ENCODE measurements at regions not wholly inside any gene's neighbourhood (a gene's known extent, or its start where the extent isn't known, plus 50 kb on each side); places are given as distances from the start of the nearest gene placed in this dataset.
"Not testable (repeated sequence)": the region's sequence is repeated elsewhere in the genome, so short reads cannot be mapped to it uniquely, and the experiment has no call there.

DNA sequence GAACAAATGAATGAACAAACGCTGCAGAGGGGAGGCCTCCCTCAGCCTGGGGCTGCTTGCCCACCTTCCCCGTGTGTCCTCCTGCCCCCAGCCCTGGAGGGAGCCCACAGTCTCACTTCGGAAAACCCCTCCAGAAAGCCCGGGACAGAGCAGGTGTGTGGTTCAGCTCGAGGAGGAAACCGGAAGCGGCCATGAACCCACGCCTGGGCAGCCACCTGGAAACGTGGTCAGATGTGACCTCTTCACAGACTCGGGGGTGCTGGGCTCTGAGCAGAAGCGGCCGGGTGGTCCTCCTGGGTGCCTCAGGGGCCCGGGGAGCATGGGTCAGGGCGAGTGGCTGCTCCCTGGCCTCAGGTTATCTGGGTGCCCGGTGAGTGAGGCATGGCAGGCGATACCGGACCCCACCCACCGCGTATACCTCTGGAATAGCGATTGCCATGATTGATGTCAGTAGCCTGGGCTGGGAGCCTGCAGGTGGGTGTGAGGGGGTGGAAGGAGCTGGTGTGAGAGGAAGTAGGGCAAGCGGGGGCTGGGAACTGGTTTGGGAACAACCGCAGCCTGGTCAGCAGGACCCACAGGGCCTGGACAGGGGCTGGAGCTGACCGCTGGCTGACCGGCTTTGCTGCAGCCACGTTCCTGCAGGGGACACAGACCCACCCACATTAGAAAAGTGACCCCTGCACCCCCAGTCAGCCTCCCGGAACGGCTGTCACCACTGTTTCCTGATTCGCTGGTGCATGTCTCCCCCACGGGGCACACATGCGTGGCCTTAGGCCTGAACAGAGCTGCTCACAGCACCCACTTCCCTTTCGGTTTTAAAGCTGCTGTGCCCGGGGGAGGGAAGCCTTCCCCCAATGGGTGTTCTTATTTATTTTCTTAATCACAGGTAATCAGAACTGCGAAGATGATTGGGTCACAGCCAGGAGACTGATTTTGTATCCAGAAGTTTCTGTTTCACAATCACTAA lies 5465.1 kb upstream of the TPTE start:
- not testable (repeated sequence) for H3K27me3 Mint-ChIP-seq; H3K9me3 Mint-ChIP-seq; H3K27ac Mint-ChIP-seq; H3K4me1 Mint-ChIP-seq (ENCODE audit: low read depth); H3K36me3 Mint-ChIP-seq (ENCODE audit: low read depth); H3K4me3 Mint-ChIP-seq

DNA sequence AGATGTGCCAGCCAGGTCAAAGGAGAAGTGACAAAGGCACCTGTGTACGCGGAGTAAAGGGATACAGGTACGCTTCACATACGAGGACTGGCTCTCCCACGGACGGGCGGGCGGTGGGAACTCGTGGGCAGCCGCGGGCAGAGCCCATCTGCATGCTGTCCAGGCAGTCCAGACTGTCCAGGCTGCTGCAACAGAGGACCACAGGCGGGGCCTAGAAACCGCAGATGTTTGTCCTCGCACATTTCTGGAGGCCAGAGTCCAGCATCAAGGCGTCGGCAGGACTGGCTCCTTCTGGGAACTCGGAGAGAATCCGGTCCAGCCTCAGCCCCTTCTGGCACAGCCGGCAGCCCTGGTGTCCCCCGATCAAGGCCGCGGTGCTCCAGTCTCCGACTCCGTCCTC lies 5464.3 kb upstream of the TPTE start:
- H3K4me1 Mint-ChIP-seq (ENCODE audit: low read depth); H3K4me3 Mint-ChIP-seq; H3K27me3 Mint-ChIP-seq; H3K36me3 Mint-ChIP-seq (ENCODE audit: low read depth); H3K9me3 Mint-ChIP-seq; H3K27ac Mint-ChIP-seq: not testable (repeated sequence)

DNA sequence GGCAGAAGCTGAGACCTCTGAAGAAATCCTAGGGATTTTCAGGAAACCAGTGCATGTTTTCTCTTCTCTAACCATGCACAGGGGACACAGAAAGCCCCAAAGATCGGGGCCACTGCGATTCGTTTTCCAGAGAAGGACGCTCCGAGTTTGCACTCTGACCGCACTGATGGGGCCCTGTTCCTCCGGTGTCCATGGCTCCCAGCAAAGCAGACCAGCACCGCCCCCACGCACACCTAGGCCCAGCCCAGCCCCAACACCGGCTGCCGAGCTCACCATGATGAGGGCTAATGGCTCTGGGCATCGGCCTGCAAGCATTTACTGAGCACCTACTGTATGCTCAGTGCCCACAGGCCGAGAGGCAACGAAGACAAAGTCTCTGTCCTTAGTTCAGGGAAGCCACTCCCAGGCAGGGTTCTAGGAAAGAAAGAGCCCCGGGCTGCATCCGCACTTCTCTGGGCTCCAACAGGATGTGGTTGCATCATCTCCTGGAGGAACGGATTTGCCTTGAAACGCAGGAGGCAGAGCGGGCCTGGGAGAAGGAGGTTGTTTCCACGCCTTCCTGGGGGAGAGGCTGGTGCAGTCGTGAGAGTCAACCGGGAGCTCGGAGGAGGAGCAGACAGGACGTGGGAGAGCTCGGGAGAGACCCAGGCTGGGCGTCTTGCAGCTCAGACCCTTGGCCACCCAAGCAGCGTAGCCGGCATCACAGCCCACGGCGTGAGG lies 5460.9 kb upstream of the TPTE start:
- H3K4me1 Mint-ChIP-seq (ENCODE audit: low read depth); H3K9me3 Mint-ChIP-seq; H3K4me3 Mint-ChIP-seq; H3K27me3 Mint-ChIP-seq; H3K36me3 Mint-ChIP-seq (ENCODE audit: low read depth); H3K27ac Mint-ChIP-seq: not testable (repeated sequence)

DNA sequence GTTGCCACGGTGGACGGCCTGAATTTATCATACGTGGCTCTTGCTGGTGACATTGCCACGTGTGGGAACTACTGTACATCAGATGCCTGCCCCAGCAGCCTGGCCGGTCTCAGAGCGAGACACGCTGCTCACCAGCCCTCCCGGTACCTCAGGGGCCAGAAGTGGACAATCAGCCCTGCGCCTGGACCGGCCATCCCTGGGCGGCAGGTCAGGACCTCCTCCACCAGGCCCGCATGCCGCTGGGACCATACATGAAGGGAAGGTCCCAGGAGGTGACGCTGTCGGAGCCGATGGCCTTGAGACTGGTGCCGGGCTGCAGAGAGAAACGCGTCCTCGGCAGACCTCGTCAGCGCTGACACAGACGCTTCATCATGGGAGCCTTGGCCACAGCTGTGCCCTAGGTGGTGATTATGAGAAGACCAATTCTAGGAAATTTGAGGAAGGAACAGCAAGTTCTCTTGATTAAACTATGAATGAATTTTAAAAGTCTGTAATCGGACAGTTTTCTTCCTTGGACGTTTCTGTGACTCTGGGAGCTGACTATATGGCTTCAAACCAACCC lies 5456.7 kb upstream of the TPTE start:
- not testable (repeated sequence) for H3K27me3 Mint-ChIP-seq

DNA sequence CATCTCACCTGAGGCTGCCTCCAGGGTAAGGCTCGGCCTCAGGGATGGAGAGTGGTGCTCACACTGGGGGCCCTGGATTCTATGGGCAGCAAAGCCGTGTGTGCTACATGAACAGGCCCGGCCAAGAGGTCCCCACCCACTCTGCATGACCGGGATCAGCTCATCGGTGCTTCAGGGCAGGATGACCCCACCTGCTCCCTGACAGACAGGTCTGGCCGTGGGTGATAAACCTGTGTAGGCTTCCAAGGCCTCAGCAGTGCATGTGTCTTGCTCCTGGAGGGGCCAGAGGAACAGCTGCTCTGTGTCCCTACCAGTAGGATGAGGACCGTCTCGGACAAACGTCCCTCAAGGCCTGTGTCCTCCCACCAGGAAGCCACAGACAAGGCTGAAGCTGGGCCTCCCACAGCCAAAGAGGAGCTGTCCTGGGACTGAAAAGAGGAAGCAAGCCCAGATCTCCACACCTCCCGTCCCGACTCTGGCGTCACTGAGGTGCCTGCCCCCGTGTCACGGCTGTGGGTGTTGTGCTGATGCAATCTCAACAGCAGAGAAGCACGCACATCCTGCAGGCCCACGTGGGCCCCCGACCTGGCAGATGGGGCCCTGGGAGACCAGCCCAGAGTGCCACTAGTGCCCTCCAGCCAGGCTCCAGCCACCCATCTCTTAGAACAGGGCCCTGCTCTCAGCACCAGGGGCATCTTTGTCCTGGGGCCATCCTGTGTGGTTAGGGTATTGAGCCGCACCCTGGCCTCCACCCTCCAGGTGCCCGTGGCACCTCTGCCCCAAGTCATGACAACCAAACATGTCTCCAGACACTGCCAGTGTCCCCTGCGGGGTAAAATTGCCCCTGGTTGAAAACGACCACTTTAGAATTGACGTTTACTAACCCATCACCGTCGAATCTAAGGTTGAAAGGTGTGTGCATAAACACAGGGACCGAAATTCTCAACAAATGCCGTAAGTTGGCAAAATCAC lies 5455.9 kb upstream of the TPTE start:
- H3K36me3 Mint-ChIP-seq (ENCODE audit: low read depth); H3K27me3 Mint-ChIP-seq; H3K4me1 Mint-ChIP-seq (ENCODE audit: low read depth); H3K9me3 Mint-ChIP-seq; H3K27ac Mint-ChIP-seq; H3K4me3 Mint-ChIP-seq: not testable (repeated sequence)

More for the DNA sequence above, 5456.7 kb upstream of the TPTE start:
- not testable (repeated sequence) for H3K27ac Mint-ChIP-seq; H3K36me3 Mint-ChIP-seq (ENCODE audit: low read depth); H3K9me3 Mint-ChIP-seq; H3K4me3 Mint-ChIP-seq; H3K4me1 Mint-ChIP-seq (ENCODE audit: low read depth)

DNA sequence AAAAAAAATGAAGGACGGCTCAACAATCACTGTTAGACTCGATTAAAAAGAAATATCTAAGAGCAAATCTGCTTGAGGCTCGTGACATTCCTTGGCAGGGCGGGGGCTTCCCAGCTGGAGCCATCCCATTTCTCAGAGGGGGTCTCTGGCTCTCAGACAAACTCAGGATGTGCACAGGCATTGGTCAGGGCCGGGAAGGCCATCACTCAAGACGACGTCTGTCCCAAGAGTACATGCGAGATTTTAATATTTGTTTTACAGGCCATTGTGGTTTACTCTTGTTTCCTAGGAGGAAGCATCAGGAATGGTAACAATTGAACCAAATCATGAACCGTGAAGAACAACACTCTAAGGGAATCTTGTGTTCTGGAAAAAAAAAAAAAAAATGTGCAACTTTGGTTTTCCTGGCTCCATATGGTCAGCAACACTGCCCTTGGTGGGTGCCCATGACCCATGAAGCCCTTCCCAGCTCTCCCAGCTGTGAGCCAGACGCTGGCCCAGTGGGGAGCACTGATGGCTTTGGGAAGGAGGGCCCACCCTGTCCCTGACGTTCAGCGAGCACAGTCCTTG lies 5454.6 kb upstream of the TPTE start:
- not testable (repeated sequence) for H3K36me3 Mint-ChIP-seq (ENCODE audit: low read depth); H3K27ac Mint-ChIP-seq; H3K27me3 Mint-ChIP-seq; H3K9me3 Mint-ChIP-seq; H3K4me1 Mint-ChIP-seq (ENCODE audit: low read depth); H3K4me3 Mint-ChIP-seq

DNA sequence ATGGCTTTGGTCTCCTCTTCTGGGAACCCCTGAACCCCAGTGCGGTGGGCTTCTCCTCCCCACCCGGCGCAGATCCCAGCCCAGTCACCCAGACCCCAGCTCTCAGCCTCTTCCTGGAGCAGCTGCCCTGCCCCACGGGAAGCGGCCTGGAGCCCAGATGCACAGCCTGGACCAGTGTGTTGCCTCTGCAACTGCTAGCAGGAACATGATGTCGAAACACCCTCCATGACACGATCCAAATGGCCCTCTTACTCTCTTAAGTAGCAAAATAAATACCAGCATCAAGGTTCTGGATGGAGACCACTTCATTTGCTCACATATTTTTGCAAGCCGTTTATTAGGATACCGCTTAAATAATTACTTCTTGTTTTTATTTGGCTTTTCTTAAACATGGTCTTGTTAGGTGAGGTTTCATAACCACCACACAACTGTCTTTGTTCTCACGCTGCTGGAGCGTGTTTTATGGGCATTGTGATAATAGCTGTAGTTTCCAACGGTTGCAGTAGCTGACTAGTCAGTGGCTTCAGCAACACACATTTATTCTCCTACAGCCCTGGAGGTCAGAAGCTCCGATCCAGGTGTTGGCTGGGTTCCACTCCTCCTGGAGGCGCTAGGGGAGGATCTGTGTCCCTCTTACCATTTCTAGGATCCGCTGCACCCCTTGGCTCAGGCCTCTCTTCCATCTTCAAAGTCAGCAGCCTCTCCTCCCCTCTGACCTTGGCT lies 5453.9 kb upstream of the TPTE start:
- H3K27me3 Mint-ChIP-seq; H3K4me1 Mint-ChIP-seq (ENCODE audit: low read depth); H3K27ac Mint-ChIP-seq; H3K4me3 Mint-ChIP-seq; H3K36me3 Mint-ChIP-seq (ENCODE audit: low read depth); H3K9me3 Mint-ChIP-seq: not testable (repeated sequence)

DNA sequence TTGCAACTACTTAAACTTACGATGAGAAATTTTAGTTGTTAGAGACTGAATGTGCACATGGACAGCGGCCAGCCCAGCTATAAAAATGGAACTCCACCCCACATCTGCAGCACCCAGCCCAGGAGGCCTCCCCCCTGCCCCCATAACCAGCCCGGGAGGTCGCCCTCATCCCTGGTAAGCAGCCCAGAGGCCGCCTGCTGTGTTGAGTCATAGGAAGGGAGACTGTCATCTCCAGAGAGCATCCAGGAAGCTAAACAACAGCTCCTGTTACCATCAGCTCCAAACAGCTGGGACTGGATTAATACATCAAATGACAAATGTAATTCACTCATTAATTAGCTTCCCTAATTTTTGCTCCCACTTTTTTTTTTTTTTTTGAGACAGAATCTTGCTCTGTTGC lies 5452.7 kb upstream of the TPTE start:
- H3K4me3 Mint-ChIP-seq: not testable (repeated sequence)

DNA sequence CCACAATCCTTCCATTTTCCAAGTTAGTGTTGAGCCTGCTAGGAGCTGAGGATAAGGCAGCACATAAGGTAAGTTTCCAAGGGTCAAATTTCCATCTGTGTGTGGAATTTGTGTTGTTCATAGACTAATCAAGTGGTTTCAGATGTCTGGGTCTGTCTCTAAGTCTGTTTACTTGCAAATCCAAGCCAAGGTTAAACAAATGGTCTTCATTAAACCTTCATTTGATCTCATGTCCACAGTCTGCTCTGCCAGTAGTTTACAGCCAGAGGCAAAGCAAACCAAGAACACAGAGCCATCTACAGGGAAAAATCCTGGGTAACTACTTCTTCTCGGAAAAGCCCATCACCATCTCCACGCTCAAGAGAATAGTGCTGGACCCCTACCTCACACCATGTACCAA lies 5450.2 kb upstream of the TPTE start:
- not testable (repeated sequence) for H3K9me3 Mint-ChIP-seq; H3K4me1 Mint-ChIP-seq (ENCODE audit: low read depth); H3K27ac Mint-ChIP-seq; H3K36me3 Mint-ChIP-seq (ENCODE audit: low read depth); H3K27me3 Mint-ChIP-seq; H3K4me3 Mint-ChIP-seq

More for the DNA sequence above, 5452.7 kb upstream of the TPTE start:
- H3K27me3 Mint-ChIP-seq; H3K9me3 Mint-ChIP-seq; H3K36me3 Mint-ChIP-seq (ENCODE audit: low read depth); H3K4me1 Mint-ChIP-seq (ENCODE audit: low read depth); H3K27ac Mint-ChIP-seq: not testable (repeated sequence)

DNA sequence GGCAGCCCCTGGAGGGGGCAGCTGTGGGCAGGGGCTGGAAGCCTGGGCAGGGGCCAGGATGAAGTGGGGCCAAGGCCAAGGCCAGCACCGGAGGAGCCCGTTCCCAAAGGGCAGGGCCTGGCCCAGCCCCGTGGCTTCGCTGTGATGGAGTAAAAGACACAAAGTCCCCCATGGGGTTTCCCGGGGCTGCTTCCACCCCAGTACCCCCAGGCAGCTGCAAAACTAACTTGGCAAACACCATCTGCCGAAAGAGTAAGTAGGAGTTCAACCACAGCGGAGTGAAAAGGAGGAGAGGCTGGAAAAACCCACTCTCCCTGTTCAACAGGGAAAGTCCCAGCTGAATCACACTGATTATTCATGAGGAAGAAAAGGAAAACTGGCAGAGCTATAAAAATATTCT lies 5444.5 kb upstream of the TPTE start:
- H3K4me3 Mint-ChIP-seq, H3K27me3 Mint-ChIP-seq: not testable (repeated sequence)

DNA sequence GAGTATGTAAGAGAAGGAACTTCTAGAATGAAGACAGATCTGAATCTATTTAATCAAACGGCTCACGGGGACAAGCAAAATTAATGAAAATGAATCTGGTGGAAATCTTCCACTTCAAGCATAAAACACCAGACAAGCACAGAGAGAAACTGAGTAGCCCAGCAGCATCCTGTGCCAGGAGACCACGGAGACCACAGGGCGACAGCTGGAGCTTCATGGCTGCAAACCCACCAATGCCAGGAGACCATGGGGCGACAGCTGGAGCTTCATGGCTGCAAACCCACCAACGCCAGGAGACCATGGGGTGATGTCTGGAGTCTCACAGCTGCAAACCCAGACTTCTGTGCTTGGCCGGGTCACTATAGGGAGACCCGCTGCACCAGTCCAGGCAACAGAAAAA lies 5442.0 kb upstream of the TPTE start:
- not testable (repeated sequence) for H3K27me3 Mint-ChIP-seq; H3K36me3 Mint-ChIP-seq (ENCODE audit: low read depth); H3K9me3 Mint-ChIP-seq; H3K27ac Mint-ChIP-seq; H3K4me1 Mint-ChIP-seq (ENCODE audit: low read depth); H3K4me3 Mint-ChIP-seq

More for the DNA sequence above, 5444.5 kb upstream of the TPTE start:
- H3K36me3 Mint-ChIP-seq (ENCODE audit: low read depth); H3K9me3 Mint-ChIP-seq; H3K27ac Mint-ChIP-seq; H3K4me1 Mint-ChIP-seq (ENCODE audit: low read depth): not testable (repeated sequence)

DNA sequence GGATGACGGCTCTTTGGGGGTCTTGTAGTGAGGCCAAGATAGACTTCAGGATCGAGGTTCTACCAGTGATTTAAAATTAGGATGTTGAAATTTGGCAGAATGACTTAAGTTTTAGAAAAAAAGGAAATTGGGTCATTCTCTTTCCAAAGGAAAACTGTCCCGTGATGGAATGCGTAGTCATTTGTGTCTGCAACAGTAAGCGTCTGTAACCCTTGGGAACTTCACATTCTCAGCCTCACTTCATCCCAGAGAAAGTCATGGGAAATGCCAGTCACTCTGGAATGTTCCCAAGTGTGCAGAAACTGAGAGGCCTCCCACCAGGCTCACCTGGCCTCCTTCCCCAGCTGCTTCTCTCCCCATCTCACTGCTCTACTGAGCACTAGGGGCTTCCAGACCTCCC lies 5441.4 kb upstream of the TPTE start:
- not testable (repeated sequence) for H3K4me3 Mint-ChIP-seq; H3K27ac Mint-ChIP-seq; H3K36me3 Mint-ChIP-seq (ENCODE audit: low read depth); H3K27me3 Mint-ChIP-seq; H3K9me3 Mint-ChIP-seq; H3K4me1 Mint-ChIP-seq (ENCODE audit: low read depth)

DNA sequence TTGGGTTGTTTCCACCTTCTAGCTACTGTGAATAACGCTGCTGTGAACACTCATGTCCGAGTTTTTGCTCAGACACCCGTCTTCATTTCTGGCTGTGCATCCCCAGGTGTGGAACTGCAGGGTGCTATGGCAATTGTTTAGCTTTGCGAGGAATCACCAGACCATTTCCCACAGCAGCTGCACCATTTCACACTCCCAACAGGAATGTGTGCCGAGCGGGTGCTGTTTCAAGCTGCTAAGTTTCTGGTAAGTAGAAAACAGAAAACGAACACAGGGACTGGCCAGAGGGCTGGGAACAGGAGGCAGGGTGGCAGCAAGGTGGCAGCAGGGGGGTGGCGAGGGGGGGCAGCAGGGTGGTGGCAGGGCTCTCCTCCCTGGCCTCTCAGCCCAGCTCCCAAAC lies 5437.1 kb upstream of the TPTE start:
- H3K27me3 Mint-ChIP-seq, H3K4me3 Mint-ChIP-seq, H3K27ac Mint-ChIP-seq: not testable (repeated sequence)

DNA sequence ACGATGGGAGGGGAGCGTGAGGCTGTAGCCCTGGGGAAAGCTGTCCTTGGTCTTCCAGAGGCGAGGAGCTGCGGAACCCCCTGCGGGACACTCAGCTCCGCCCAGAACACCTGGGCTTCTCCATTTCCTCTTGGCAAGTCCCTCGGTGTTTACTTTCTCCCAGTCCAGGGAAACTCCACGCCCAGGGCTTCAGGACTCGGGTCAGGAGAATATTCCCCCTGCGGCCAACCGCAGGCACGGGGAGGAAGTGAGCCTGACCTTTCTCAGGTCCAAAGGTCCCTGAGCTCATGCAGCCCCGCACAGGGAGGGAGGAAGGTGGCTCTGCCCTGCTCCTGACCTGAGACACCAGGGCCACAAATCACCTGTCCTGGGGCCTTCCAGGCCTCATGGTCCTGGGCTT lies 5435.9 kb upstream of the TPTE start:
- H3K27ac Mint-ChIP-seq; H3K4me1 Mint-ChIP-seq (ENCODE audit: low read depth); H3K27me3 Mint-ChIP-seq; H3K9me3 Mint-ChIP-seq; H3K36me3 Mint-ChIP-seq (ENCODE audit: low read depth); H3K4me3 Mint-ChIP-seq: not testable (repeated sequence)

More for the DNA sequence above, 5437.1 kb upstream of the TPTE start:
- H3K9me3 Mint-ChIP-seq; H3K36me3 Mint-ChIP-seq (ENCODE audit: low read depth); H3K4me1 Mint-ChIP-seq (ENCODE audit: low read depth): not testable (repeated sequence)

All from stimulated activated naive CD8-positive, alpha-beta T cell treated with anti-CD3 and anti-CD28 coated beads, Interleukin-15, Interleukin-2, amounts not matched to agents 100 ng/mL and 50 ng/mL, for 24 hours (primary cell).